Activated gamma-delta T cell (primary cell): ENCODE measurements at regions not wholly inside any gene's neighbourhood (a gene's known extent, or its start where the extent isn't known, plus 50 kb on each side); places are given as distances from the start of the nearest gene placed in this dataset.
"Not testable (repeated sequence)": the region's sequence is repeated elsewhere in the genome, so short reads cannot be mapped to it uniquely, and the experiment has no call there.

Experiments used
- DNase-seq: peaks from one replicate; lab custom pipeline; 2025; lab: John Stamatoyannopoulos, UW

DNA sequence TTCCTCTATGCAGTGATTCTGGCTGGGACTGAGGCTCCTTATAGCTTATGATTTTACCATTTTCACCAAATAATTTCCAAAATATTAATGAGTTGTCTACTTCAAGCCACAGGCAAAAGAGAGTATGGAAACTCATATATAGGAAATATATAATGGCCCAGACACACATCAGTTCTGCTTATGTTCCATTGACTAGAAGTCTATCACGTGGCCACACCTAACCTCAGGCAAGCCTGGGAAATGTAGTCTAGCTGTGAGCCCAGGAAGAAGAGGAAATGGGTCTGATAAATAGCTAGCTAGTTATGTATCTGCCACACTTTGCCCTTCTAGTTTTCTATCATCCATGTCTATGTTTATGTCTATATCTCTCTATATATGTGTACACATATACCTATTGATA lies 195.1 kb downstream of the OTOL1 start:
- DNase-seq, result no peak

DNA sequence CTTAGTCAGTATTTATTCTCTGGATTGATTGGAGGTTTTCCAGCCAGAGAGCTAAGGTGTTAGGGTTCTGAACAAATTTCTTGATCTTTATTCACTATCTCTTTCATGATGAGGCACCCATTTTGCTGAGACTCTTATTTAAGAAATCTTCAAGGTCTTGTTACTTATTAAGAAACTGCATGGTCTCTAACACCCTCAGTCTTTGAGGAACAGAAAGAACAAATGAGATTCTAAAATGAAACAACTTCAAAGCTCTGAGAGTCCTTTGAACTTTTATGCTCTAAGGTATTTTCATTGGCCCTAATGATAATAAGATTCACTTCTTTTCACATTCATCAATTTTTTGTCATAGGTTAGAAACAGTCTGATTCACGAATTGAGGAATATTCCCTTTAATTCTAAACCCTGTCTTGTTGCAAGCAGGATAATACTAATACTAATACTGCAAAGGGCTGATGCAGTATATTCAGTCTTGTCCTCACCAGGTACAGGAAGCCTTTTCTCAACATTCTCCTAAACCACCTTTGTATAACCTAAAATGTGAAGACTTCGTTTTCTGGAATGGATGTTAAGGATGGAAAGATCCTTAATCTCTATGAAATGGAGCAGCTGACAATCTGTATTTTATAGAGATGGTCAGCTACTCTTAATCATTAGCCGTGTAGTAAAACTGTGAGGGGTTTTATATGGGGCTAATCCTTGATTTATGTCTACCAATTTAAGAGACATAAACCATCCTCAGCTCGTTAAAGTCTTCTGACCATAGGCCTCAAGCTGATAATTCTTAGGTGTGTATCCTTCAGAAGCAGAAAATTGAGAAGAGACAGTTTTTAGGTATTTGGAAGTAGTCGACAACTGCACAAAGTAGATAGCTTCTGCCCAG lies 198.3 kb downstream of the OTOL1 start:
- DNase-seq, result no peak

DNA sequence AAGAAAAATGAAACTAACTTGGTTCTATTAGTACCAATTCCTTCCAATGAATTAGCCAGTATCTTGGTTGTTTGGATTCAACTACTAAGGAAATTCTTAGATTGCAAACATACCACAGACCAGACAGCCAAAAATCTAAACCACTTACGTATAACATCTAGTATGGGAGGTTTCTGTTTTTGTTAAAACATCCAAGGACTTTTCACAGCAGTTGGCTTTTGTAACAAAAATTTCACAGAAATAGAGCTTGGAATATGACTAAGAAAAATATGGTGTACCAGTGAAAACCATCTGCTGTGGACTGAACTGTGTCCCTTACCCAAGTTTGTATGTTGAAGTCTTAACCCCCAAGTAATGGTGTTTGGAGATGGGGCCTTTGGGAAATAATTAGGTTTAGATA lies 199.2 kb downstream of the OTOL1 start:
- DNase-seq, result no peak

DNA sequence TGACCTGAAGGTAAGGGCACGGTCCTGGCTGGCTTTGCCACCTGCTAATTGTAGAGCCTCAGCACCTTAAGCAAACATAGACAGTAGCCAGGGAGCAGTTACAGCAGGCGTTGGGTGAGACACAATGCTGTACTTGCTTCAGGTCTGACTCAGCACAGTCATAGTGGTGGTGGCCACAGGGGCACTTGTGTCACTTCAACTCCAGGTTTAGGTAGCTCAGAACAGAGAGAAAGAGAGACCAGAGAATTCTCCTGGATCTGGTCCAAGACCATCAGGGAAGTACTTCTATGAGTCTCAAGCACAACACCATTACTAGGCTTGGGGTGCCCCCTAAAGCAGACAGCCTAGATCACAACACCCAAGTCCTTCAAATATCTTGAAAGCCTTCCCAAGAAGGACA lies 204.4 kb downstream of the OTOL1 start:
- no peak for DNase-seq

DNA sequence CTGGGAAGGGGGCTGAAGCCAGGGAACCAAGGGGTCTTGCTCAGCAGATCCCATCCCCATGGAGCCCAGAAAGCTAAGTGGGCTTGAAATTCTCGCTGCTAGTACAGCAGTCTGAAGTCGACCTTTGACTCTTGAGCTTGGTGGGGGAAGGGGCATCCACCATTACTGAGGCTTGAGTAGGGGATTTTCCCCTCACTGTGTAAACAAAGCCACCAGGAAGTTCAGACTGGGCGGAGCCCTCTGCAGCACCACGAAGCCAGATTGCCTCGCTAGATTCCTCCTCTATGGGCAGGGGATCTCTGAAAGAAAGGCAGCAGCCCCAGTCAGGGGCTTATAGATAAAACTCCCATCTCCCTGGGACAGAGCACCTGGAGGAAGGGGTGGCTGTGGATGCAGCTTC lies 210.6 kb downstream of the OTOL1 start:
- DNase-seq, result not testable (repeated sequence)

DNA sequence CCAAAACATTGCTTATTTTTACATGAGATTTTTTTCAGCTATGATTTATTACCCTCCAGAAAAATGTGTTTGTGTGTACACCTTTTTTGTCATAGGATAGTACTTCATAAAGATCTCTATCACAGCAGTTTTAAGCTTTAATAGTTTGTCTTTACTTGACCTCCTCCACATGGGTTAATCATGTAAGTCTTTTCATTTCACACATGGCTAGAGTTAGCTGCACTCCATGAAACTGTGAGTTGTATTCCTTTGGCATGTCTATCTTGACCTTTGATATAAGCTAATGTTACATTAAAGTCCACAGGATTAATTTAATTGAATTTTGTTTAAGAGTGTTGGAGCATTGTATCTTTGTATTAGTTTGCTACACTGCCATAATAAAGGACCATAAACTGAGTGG lies 217.1 kb downstream of the OTOL1 start:
- DNase-seq, result no peak

DNA sequence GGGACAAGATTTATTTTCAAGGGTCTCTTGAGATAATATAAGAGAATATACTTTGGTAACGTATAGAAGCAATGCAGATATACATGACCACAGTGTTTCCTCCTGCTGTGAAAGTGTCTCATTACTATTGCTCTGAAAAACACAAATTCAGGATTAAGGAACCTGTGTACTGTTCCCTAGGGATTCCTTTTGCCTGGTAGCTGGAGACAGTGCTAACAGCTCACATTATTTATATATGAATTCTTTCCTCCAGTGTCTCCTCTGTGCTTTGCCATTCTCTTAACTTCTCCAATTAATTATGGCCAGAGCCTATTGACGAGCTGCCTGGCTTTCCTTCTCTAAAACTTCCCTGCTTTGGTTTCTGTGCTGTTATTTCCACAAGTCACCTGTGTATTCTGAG lies 235.4 kb downstream of the OTOL1 start:
- no peak for DNase-seq

DNA sequence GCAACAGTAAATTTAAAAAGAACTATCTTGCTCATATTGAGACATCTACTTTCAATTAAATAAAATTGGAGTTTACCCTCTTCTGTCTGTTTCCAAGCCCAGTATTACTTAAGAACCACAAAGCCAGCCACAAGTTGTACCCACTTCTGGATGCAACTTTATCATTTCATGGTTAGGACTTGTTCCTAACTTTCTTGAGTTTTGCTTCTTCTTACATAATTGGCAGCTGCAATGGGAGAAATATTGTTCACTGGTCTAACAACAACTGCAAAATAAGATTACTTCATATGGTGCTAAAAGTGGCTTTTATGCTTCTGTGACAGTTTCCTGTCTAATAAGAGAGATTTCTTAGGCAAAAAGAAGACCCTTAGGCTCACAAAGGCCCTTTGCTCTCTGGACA lies 240.6 kb downstream of the OTOL1 start:
- DNase-seq, result no peak

DNA sequence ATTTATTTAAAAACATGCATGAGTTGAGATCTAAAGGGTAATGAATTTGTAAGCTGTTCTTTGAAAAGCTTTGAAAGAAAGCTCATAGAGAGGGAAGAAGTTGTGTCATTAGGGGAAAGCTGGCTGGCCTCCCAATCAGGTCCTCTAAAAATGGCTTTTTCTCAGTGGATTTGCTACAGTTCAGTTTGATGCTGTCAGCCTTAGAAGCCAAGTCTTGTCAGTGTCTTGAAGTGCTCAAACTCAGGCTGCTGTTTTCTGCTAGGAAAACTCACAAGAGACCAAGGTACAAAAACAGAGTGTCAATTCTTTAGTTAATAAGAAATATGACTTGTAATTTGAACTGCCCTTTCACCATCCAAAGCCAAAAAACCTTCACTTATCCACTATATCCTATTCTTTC lies 243.8 kb downstream of the OTOL1 start:
- no peak for DNase-seq

DNA sequence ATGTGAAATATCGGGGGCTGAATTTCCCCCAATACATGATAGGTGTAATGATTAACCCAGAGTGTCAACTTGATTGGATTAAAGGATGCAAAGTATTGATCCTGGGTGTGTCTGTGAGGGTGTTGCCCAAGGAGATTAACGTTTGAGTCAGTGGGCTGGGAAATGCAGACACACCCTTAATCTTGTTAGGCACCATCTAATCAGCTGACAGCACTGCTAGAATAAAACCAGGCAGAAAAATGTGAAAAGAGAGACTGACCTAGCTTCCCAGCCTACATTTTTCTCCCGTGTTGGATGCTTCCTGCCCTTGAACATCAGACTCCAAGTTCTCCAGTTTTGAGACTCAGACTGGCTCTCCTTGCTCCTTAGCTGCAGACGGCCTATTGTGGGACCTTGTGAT lies 247.8 kb downstream of the OTOL1 start:
- DNase-seq, result no peak

DNA sequence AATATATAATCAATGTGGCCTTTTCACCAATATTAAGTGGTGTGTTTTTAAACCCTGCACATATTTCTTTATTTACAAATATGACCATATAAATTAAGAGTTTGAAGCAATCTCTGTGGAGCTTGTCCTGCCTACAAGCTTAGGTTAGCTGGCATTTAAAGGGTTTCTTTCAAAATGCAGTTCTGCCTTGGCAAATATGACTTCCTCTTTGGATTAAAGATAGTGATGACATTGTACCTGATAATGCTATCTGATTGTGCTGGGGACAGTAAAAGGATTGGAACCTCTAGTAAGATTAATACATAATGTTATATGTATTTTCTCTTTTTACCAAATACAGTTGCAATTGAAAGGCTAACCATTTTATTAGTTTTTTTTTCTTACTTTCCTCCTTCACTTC lies 249.1 kb downstream of the OTOL1 start:
- no peak for DNase-seq

DNA sequence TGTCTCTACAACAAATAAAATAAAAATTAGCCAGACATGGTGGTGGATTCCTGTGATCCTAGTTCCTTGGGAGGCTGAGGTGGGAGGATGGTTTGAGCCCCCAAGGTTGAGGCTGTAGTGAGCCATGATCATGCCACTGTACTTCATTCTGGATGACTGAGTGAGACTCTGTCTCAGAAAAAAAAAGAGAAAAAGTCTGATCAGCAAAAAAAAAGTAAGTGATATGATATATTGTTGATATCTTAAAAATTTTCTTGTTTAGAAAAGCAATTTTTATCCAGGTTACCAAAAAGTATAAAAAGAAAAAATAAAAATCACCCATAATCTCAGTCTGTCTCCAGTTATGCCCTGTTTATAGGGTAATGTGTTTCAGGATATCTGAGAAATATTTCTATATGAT lies 251.4 kb downstream of the OTOL1 start:
- no peak for DNase-seq

DNA sequence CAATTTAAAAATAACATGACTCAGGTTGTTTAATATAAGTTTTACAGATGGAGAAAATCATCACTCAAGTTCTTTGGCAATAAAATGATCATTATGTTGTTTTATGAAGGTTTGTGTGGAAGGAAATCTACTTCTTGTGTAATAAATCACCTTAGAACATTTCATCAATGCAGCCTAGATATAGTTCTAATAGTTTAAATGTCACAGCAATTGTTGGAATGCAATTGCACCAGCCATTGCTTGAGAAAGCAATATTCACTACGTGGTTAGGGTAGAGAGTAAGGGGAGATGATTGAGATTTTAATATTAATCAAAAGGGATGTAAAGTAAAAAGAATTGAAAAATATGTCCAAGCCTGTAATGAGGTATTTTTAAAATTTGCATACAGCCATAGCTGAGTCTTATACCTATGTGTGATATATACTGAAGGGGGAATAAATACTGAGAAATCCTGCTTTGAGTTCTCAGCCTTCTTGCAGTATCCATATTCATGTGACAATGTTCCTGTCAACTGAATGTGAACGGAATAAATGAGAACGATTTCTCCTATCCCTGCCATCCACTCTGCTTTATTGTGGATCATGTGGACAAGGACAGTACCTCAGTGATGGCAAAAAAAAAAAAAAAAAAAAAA lies 257.9 kb downstream of the OTOL1 start:
- DNase-seq, result no peak

DNA sequence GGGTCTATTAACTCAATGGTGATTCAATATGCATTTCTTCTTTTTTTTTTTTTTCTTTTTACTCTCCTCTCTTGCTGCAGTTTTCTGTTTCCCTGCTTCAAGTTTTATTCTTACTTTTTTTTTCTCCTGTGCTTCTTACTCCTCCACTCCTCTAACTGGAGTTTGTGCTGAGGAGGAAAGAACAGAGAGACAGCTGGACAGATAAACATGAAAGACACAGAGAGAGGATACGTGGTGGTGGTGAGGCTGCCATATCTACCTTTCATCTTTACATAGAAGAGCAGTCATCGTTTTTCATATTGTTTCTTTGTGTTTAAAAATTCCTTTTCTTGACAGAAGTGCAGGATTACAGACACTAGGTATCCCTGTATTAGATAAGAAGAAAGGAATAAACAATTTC lies 262.8 kb downstream of the OTOL1 start:
- DNase-seq, result no peak

DNA sequence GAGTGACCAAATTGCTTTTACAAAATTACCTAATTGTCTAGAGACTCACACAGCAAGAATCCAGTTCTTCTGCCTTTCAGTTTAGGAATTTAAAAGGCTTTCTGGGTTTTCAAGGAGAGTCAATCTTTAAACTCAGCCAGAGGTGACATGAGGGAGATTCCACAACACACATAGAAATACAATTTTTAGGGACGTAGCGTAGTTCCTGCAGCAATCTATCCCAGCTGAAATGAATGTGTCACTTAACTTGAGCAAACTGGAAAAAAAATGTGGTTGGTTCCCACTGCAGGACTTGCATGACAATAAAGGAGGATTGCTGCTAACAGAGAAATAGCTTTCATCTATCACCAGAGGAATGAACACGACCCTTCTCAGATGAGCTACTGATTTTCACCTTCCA lies 269.7 kb downstream of the OTOL1 start:
- no peak for DNase-seq

DNA sequence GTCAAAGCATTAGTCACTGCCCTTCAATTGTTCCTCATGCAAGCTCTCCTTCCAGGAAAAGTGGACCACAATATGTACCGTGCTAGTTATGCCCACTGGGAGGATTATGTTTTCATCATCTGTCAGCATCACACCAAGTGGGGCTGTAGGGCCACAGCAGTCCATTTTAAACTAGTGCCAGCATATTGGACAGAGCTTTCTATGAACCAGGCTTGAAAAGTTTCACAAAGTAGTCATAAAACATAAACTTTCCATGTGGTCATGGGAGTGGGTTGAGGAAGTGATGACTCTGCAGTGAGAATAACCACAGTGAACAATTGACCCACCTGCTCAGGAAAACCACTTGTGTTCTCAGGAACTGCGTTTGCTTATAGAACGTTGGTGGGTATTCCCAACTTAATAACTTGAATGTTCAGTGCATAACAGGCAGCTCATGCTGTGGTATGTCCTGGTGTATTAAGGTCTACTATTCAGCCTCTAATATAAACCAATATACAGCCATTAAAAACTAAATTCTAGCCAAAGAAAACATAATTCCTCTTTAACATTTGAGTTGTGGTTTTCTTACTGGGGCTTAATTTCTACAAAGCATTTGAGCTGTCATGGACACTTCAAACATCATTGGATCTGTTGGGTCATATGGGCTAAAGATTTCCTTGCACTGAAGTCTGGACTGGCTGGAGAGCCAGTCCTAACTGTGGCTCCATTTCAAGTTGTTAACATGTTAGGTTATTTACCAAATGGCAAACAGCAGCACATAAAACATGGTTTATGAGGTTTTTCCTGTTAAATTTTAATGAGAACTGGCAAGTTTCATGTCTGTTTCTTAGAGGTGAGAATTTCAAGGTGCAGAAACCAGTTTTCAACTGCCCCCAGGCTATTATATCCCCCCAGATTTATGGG lies 274.1 kb downstream of the OTOL1 start:
- no peak for DNase-seq

DNA sequence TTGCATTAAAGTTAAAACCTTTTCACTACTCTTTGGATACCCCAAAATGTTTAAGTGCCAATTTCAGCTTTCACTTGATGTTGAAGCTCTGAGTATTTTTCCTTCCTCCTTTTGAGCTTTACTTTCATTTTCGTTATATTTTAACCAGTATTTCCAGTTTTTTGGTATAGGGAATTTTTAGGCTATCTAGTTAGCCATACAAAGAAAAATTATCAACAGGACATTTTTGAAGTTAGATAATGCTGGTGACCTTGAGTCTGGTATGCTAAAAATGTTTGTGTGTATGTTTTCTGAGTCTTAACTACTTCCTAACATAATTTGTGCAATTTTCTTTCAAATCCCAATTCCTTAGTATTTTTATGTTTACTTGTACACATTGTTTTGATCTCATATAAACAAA lies 284.8 kb downstream of the OTOL1 start:
- no peak for DNase-seq

DNA sequence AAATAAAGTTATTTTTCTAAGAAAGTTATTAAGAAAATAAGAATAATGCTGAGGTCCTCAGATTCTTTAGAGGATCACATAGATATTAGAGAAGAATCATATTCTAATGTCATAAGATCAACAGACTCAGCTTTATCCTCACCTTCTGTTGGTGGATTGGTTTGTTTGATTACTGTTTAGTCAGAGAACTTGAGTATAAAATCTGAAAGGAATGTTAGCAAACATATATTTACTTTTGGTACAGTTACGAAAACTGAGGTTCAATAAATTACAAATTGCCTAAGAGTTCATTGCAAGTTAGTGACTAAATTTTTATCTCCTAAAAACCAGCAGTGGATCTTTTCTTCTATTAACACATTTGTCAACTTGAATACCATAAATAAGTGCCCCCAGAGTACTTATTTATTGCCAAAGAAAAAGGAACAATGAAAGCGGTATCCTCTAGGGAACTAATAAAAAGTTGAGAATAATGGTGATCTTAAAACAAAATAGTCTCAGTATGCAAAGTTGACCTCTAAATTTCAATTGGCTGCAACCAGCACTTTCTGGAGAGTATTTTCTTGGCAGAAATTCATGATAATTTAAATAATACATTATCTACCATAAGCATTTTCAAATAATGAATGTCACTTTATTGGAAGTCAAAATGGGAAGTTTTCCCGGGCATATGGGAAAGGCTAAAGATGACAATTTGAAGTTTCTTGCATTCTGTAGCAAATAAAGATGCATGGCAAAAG lies 296.8 kb downstream of the OTOL1 start:
- DNase-seq, result no peak

DNA sequence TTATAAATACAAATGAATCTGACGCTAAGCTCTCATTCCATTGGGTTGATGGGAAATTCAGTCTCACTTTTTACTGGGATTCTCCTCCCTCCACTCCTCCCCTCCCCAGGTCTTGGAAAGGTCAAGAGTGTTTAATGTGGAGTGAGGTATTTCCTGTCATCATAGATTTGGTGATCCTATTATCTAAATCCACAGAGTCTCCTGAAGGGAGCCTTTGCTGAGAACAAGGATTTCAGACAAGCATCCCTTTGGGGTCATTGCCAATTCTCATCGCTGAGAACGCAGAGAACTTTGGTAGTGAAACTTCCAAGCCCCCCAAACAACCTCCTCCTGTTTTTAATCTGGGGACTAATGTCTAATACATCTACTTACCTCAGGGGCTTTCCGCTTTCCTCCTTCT lies 297.9 kb downstream of the OTOL1 start:
- DNase-seq, result no peak

DNA sequence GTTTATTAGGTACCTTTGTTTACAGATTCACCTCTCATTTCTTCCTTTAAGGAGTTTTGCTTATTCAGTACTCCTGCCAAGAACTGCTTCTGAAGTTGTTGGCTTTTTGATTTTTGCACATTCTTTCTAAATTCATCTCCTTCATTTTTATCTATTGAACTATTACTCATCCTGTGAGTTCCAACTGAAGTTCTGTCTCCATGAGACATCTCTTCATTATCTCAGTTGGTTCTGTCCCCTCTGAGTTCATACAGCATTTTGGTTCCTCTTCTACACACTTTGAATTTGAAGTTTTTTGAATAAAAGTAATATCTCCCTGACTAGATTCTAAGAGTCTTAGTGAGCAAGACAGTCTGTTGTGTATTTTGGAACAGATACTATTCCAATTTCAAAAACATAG lies 299.7 kb downstream of the OTOL1 start:
- no peak for DNase-seq

DNA sequence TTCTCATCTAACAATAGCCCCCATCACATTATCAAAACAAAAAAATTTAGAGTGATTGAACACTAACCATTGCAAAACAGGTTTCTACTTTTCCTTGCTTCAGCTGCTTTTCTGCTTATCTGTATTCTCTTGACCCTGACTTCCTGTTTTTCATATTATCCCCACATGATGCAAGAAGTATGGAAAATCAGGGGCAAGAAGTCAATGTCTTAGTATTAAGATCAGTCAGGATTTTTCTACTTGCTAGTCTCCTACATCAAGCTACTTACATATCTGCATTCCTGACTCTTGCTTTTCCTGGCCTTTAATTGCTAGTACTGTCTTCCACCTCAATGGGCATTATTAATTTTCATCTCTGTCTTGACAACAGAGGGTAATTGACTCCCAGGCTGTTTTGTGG lies 300.2 kb downstream of the OTOL1 start:
- no peak for DNase-seq

DNA sequence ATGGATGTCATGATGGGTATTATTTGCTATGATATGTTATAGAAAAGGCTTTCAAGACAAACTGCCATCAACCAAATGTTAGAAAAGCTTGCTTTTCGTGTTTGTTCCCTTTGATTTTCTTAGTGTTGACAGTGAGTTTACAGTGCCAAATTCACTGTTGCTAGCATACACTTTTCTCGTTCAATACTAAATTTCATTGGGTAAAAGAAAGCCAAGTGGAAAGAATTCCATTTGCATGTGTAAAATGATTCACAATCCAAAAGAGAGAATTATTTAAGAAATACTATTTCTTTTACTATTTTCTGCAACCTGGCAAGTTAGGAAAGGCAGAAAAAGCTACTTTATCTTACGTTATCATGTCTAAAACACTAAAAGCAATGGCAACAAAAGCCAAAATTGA lies 301.4 kb downstream of the OTOL1 start:
- no peak for DNase-seq
